ENCODE measurements at regions not wholly inside any gene's neighbourhood (a gene's known extent, or its start where the extent isn't known, plus 50 kb on each side); places are given as distances from the start of the nearest gene placed in this dataset.

DNA sequence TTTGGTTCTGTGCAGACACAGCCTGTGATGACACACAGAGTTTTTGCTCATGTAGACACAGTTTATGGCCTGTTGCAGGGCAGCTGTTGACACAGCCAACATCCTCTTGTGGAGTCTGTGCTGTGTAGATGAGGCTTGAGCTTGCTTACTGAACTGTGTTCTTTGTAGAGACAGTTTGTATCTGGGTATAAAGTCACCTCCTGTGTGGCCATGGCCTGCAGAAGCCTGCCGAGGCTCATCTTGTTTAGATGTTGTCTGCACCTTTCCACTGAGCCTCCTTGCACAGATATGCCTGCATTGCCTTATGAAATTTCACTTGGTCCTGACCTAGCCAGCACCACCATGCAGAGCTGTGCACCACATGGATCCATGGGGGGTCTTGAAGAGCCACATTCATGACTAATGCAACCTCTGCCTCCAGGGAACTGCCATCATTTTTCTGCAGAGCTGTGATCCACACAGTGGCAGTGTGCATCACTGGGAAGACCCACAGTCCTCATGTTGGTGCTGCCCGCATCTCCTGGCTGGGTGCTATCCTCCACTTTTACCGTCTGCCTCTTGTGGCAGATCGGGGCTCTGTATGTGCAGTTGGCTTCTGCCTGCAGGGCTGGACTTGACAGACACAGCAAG lies 198.0 kb upstream of the MAMLD1 start:
- DNase-seq (ENCODE audit: low read depth): no peak

DNA sequence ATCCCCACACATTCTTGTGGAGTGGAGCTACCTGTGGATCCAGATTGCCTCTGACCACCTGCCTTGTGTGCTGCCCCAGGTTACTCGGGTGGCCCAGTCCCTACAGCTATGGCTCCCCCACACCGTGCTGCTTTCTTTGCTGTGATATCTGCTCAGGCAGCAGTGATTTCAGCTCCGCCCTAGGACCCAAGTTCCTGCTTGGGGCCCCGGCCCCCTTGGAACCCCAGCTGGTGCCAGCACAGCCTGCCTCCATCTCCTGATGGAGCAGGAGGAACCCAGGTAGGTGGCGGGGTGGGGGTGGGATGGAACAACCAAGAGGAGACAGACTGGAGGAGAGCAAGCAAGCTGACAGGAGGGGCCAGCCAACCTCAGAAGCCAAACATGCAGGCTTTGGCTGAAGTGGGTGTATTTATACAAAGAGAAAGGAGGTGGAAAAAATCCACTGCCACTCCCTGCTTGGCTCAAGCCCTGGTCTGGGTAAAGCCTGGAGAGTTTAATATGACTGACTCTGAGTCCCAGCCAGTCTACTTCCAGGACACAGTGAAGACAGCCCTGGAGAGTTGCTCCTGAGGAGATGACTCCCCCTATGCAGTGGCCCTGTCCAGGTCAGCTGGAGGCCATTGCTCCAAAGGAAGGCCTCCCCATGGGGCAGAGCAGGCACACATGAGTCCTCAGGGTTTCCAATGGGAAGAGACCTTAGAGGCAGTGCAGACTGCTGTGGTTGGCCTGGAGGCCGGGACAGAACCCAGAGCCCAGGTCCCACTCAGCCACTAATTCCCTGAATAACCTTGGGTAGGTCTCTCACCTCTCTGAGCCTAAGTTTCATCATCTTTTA lies 197.1 kb upstream of the MAMLD1 start:
- no peak for DNase-seq (ENCODE audit: low read depth)

- DNase-seq (ENCODE audit: low read depth): no peak
Observed at GRCh38 chrX:150167482-150168324, 195.4 kb upstream of the MAMLD1 start.

- no peak for DNase-seq (ENCODE audit: low read depth)
Observed at GRCh38 chrX:150182161-150182560, 181.0 kb upstream of the MAMLD1 start.

GRCh38 chrX:150184491-150184890 lies 178.6 kb upstream of the MAMLD1 start:
- no peak for DNase-seq (ENCODE audit: low read depth)

GRCh38 chrX:150185766-150186165 lies 177.4 kb upstream of the MAMLD1 start:
- no peak for DNase-seq (ENCODE audit: low read depth)

GRCh38 chrX:150192816-150193215 lies 170.3 kb upstream of the MAMLD1 start:
- no peak for DNase-seq (ENCODE audit: low read depth)

- DNase-seq (ENCODE audit: low read depth): no peak
Observed at GRCh38 chrX:150196285-150196684, 166.8 kb upstream of the MAMLD1 start.

GRCh38 chrX:150197388-150197787 lies 165.7 kb upstream of the MAMLD1 start:
- DNase-seq (ENCODE audit: low read depth): no peak

- no peak for DNase-seq (ENCODE audit: low read depth)
Observed at GRCh38 chrX:150198776-150199175, 164.3 kb upstream of the MAMLD1 start.

DNA sequence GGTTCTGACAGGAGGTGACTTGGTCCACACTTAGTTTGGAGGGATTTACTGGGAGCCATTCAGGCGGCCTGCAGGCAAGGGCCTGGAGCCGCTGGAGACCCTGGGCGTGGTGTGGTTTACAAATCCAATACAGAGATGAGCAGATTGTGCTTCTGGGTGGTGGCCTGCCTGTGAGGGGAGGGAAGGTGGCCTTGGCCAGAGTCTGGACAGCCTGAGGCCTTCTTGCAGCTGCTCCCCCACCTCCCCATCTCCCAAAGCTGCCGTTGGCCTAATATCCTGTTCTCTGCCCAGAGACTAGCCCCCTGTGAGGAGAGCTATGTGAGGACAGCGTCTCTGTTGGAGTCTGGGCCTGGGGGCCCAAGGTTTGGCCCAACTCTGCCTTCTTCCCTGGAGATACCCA lies 163.9 kb upstream of the MAMLD1 start:
- DNase-seq (ENCODE audit: low read depth): no peak

DNA sequence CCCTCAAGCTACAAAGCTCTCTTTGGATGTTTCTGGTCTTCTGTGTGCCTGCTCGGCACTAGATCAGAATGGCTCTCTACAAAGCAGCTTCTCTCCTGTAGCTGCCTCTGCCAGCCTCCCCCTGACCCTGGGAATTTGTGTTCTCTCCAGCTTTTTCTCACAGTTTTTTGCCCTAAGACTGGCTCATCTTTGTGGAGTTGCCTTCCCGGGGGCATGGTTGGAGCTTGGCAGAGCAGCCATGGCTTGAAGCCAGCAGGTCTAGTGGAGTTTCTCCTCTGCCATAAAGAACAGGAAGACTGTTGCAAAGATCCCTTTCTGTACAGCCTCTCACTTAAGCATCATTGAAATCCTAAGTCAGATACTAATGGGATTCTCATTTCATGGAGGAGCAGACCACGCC lies 163.3 kb upstream of the MAMLD1 start:
- no peak for DNase-seq (ENCODE audit: low read depth)

DNA sequence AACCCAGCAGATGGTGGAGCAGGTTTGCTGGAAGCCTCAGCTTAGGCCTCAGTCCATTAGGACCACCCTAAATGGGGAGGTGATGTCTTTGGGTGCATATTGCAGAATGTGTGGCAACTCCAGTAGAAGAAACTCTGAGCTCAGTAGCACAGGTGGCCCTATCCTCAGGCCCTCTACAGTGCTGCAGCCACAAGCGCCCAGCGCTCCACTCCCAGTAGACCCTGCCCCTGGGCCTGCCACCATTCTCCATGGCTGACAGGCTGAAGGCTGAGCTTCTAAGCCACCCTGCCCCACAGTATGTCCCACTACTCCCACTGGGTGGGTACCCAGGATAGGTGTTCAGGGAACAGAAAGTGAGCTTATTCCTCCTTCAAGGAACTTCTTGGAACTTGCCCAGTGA lies 162.8 kb upstream of the MAMLD1 start:
- DNase-seq (ENCODE audit: low read depth): no peak

DNA sequence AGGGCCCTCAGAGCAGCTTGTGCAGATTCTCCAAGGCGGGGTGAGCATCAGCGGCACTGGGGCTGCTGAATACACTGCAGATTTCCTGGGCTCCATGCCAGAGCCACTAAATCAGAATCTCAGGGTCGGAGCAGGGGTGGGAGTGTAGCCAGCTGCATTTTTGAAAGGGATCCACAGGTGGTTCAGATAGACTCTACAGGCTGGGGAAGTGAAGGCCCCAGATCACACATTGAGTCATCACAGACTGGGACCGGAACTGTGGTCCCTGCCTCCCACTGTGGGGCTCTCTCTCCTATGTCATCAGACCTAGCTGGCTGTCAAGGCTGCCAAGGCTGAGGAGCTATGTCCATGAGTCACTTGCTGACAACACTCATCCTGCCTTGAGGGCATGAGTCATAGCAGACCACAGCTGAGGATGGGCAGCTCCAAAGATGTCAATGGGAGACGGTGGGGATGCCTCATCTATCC lies 162.3 kb upstream of the MAMLD1 start:
- DNase-seq (ENCODE audit: low read depth): peak; percentile 22

- DNase-seq (ENCODE audit: low read depth): no peak
Observed at GRCh38 chrX:150201391-150201790, 161.7 kb upstream of the MAMLD1 start.

DNA sequence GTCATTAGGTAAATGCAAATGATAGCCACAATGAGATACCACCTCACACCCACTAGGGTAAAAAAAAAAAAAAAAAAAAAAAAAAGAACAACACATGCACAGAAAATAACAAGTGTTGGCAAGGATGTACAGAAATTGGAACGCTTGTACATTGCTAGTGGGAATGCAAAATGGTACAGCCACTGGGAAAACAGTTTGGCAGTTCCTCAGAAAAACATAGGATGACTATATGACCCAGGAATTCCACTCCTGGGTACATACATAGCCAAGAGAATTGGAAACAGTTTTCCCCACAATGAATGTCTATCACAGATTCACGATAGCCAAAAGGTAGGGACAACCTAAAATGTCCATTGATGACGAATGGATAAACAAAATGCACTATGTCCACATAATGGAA lies 161.3 kb upstream of the MAMLD1 start:
- no peak for DNase-seq (ENCODE audit: low read depth)

DNA sequence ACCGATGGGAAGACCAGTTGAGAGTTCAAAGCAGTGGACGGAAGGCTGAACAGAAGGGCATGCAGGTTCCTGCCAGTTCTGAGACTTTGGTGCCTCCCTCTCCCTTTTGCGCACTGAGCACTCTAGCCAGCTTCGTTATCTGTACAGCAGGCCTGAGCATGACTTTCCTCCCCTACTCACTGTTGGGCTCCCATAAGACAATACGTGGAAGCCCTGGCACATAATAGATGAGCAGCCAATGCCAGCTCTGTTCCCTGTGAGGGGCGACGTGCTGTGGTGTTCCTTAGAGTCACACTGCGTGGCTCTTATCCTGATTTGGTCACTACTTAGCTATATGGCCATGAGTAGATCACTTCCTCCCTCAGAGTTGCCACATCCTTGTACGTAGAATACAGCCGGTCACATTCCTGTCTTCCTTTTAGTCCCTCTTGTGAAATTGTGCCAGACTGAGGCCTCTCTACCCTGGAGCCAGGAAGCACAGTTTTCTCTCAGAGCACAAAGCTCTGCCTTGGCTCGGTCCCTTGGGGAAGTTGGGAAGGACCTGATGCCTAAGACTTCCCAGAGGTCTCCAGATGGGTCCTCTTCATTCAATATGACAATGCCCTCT lies 160.4 kb upstream of the MAMLD1 start:
- DNase-seq (ENCODE audit: low read depth): no peak

GRCh38 chrX:150203248-150203645 lies 159.9 kb upstream of the MAMLD1 start:
- DNase-seq (ENCODE audit: low read depth): no peak

GRCh38 chrX:150205011-150205410 lies 158.1 kb upstream of the MAMLD1 start:
- no peak for DNase-seq (ENCODE audit: low read depth)

DNA sequence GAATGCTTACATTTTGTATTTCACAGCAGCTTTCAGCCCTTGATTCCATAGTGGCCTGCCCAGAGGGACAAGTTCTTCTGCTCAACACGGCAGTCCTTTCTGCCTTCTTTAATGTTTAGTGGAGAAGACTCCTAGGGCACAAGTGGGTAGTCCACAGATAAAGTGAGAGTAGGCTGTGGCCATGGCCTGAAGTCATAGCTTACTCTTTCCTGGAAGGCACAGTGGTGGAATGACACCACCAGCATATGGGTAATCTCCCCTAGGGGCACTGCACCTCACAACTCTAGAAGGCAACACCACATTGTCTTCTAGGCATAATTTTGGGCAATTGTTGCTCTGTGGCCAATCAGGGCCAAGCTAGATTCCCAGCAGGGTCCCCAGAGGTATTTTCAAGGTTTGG lies 155.4 kb upstream of the MAMLD1 start:
- DNase-seq (ENCODE audit: low read depth): no peak

GRCh38 chrX:150211988-150212387 lies 151.1 kb upstream of the MAMLD1 start:
- no peak for DNase-seq (ENCODE audit: low read depth)
